ENCODE measurements at regions not wholly inside any gene's neighbourhood (a gene's known extent, or its start where the extent isn't known, plus 50 kb on each side); places are given as distances from the start of the nearest gene placed in this dataset.

- H3K4me1 ChIP-seq (ENCODE audit: insufficient read depth): peaks cover 1% of the 10 kb centered on the region
- DNase-seq (ENCODE audit: extremely low spot score): no peak
- no peak overlapping the region for H3K4me3 ChIP-seq (ENCODE audit: low read depth, low read length)
- no peaks in the 10 kb centered on the region for H3K36me3 ChIP-seq (ENCODE audit: insufficient read depth)
- WGBS: 90% methylated on average over 21 of the region's 21 CpGs
- H3K27ac ChIP-seq (ENCODE audit: low read depth): no peak overlapping the region
Measured at GRCh38 chr17:77737442-77738265, 220.8 kb upstream of the TNRC6C start.

DNA sequence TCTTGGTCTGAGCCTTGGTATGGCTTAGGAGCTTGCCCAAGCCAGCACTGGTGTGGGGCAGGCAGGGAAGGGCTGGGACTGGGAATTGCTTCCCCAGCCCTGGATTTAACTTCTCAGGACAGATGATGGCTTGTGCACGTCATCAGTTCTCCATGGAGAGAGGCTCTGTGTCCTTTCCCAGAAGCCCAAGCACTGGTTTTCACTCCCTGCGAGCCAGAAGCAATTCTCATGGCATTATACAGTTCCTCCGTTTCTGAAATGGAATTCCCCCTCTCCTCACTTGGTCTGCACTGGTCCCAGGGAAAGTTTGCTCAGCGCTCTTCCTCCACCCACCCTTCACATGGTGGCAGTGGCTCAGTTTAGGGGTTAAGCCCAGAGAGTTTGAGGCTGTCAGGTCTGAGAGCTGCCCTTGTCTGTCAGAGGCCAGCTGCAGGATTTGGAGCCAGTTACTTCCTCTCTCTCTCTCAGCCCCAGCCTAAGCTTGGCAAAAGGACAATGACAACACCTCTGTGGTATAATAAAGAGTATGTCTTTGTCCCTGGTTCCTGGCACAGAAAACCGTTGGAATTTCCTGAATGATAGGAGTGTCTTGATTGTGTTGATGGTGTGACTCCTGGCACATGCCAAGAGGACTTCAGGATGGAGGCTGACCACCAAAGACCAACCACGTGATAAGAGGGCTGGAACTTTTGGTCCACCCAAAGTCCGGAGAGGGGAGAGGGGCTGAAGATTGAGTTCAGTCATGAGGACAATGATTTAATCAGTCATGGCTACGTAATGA, 219.6 kb upstream of the TNRC6C start:
- Histone ChIP-seq H3K4me3 (ENCODE audit: low read depth, low read length) (no peak overlapping the region), H3K4me1 (ENCODE audit: insufficient read depth) (peaks cover 1% of the 10 kb centered on the region)
- DNase-seq (ENCODE audit: extremely low spot score): no peak

DNA sequence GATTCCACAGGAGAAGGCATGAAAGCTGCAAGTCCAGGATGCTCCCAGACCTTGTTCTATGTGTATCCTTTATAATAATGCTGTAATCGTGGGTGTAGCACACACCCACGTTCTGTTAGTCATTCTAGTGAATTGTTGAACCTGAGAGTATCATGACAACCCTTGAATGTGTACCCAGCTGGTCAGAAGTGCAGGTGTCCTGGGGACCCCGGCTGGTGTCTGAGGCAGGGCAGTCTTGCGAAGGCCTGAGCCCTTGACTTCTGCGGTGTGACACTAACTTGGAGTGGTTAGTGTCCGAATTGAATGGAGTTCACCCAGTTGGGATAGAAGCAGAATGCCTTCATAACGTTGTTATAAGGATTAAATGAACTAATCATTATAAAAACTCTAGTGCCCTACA, 218.0 kb upstream of the TNRC6C start:
- H3K27ac ChIP-seq (ENCODE audit: low read depth): no peak overlapping the region
- H3K4me1 ChIP-seq (ENCODE audit: insufficient read depth): no peaks in the 10 kb centered on the region
- 94% methylated on average over 7 of the region's 7 CpGs for WGBS
- no peak overlapping the region for H3K4me3 ChIP-seq (ENCODE audit: low read depth, low read length)
- no peak for DNase-seq (ENCODE audit: extremely low spot score)
- no peaks in the 10 kb centered on the region for H3K36me3 ChIP-seq (ENCODE audit: insufficient read depth)

More for the DNA sequence above, 219.6 kb upstream of the TNRC6C start:
- 59% methylated on average over 8 of the region's 8 CpGs for WGBS
- H3K36me3 ChIP-seq (ENCODE audit: insufficient read depth): no peaks in the 10 kb centered on the region
- H3K27ac ChIP-seq (ENCODE audit: low read depth): no peak overlapping the region

- 55% methylated on average over 8 of the region's 8 CpGs for WGBS
Measured at GRCh38 chr17:77741109-77741508, 217.4 kb upstream of the TNRC6C start.

GRCh38 chr17:77742579-77742978, 215.9 kb upstream of the TNRC6C start:
- H3K36me3 ChIP-seq (ENCODE audit: insufficient read depth): no peaks in the 10 kb centered on the region
- H3K27ac ChIP-seq (ENCODE audit: low read depth): no peak overlapping the region
- no peaks in the 10 kb centered on the region for H3K4me1 ChIP-seq (ENCODE audit: insufficient read depth)
- no peak overlapping the region for H3K4me3 ChIP-seq (ENCODE audit: low read depth, low read length)
- DNase-seq (ENCODE audit: extremely low spot score): no peak
- 86% methylated on average over 8 of the region's 8 CpGs for WGBS

More at GRCh38 chr17:77741109-77741508, 217.4 kb upstream of the TNRC6C start:
- H3K36me3 ChIP-seq (ENCODE audit: insufficient read depth): no peaks in the 10 kb centered on the region
- no peak for DNase-seq (ENCODE audit: extremely low spot score)
- no peaks in the 10 kb centered on the region for H3K4me1 ChIP-seq (ENCODE audit: insufficient read depth)
- no peak overlapping the region for H3K27ac ChIP-seq (ENCODE audit: low read depth)
- no peak overlapping the region for H3K4me3 ChIP-seq (ENCODE audit: low read depth, low read length)

DNA sequence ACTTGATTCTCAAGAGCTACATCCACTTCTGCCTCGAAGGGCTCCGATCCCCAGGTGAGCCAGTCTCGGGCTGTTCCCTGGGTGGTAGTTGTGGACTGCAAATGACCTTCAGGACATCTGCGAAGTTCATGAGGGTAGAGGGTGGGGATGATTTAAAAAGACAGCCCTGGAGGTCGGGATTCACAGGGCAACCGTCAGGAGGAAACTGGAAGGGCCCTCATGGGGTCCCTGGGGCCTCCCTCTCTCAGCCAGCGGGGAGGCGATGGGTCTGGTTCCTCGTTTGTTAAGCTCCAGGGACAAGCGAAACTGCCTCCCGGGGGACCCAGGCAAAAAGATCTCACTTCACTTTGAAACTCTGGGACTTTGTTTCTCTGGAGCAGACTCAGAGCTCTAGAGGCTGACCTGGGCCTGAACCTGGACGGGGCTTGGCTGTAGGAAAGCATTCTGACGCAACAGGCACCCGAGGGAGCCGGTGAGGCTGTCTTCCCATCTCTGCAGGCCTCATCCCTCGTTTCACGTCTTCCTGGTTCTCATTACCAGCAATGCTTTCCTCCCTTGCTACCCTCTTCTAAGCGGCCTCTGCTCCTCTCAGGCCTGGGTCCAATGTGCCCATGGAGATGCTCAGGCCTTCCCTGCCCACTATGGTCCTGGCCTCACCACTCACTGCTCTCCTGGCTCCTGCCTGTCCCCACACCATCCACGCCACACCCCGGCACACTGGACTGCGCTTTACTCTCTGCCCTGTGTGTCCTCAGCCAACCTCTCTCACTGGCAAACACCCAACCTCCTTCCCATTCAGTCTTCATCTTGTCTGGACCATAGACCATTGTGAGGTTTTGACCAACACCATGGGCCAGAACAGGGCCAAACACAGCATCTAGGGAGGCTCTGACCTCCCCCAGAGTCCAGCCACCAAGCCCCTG, 214.2 kb upstream of the TNRC6C start:
- Histone ChIP-seq H3K36me3 (ENCODE audit: insufficient read depth) (no peaks in the 10 kb centered on the region), H3K27ac (ENCODE audit: low read depth) (no peak overlapping the region), H3K4me3 (ENCODE audit: low read depth, low read length) (no peak overlapping the region), H3K4me1 (ENCODE audit: insufficient read depth) (no peaks in the 10 kb centered on the region)
- no peak for DNase-seq (ENCODE audit: extremely low spot score)
- 86% methylated on average over 21 of the region's 21 CpGs for WGBS

- WGBS: 97% methylated on average over 2 of the region's 2 CpGs
- DNase-seq (ENCODE audit: extremely low spot score): no peak
- H3K27ac ChIP-seq (ENCODE audit: low read depth): no peak overlapping the region
- no peak overlapping the region for H3K4me3 ChIP-seq (ENCODE audit: low read depth, low read length)
- no peaks in the 10 kb centered on the region for H3K36me3 ChIP-seq (ENCODE audit: insufficient read depth)
- H3K4me1 ChIP-seq (ENCODE audit: insufficient read depth): no peaks in the 10 kb centered on the region
Measured at GRCh38 chr17:77745702-77746101, 212.8 kb upstream of the TNRC6C start.

GRCh38 chr17:77746393-77746792, 212.1 kb upstream of the TNRC6C start:
- DNase-seq (ENCODE audit: extremely low spot score): no peak
- Histone ChIP-seq H3K36me3 (ENCODE audit: insufficient read depth) (no peaks in the 10 kb centered on the region), H3K4me3 (ENCODE audit: low read depth, low read length) (no peak overlapping the region), H3K4me1 (ENCODE audit: insufficient read depth) (no peaks in the 10 kb centered on the region), H3K27ac (ENCODE audit: low read depth) (no peak overlapping the region)
- 85% methylated on average over 8 of the region's 8 CpGs for WGBS

DNA sequence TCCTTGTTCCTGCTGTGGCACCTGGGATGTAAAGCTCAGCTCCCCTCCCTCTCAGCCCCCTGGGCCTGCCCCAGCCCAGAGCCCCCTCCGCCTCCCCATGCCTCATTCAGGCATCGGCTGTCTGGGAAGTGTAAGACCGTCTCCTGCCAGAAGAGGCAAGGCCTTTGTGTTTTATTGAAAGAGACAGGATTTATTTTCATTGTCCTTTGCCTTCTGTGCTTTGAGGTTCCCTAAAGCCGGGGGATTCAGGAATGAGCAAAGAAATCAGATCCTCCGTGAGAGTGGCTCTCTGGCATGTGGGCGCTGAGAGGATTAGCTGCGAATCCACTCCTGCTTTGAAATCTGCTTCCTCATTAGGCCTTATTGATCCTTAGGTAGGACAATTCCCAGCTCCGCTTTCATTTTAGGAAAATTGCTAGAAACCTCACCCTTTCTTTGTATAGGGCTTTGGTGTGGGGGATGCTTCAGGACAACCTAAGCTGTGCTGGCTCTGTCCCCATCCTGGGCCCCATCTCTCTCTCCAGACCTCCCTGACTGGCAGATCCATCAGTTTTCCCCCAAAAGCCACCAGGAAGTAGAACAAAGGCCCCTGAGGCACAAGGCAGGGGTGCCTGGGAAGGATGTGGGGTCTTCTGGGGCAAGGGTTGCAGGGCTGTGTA, 211.5 kb upstream of the TNRC6C start:
- Histone ChIP-seq H3K4me3 (ENCODE audit: low read depth, low read length) (no peak overlapping the region), H3K36me3 (ENCODE audit: insufficient read depth) (no peaks in the 10 kb centered on the region), H3K4me1 (ENCODE audit: insufficient read depth) (no peaks in the 10 kb centered on the region), H3K27ac (ENCODE audit: low read depth) (no peak overlapping the region)
- no peak for DNase-seq (ENCODE audit: extremely low spot score)
- 81% methylated on average over 8 of the region's 8 CpGs for WGBS

DNA sequence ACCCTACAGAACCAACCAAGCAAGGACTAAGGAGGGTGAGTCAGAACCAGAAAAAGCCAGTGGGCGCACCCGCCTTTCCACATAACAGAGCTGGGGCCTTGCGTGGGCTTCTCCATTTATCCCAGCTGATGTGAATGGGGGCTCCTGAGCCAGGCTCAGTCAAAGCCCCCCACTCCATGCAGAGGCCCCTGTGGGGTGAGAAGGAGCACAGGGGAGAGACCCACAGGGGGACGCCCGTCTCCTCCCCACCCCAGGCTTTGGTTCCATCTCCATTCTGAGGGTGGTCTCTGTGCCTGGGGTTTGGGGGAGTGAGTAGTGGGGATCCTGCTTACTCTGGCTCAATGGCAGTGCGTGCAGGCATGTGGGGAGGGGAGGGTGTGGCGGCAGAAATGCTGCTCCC, 210.1 kb upstream of the TNRC6C start:
- H3K27ac ChIP-seq (ENCODE audit: low read depth): no peak overlapping the region
- no peak for DNase-seq (ENCODE audit: extremely low spot score)
- no peak overlapping the region for H3K4me3 ChIP-seq (ENCODE audit: low read depth, low read length)
- no peaks in the 10 kb centered on the region for H3K36me3 ChIP-seq (ENCODE audit: insufficient read depth)
- no peaks in the 10 kb centered on the region for H3K4me1 ChIP-seq (ENCODE audit: insufficient read depth)
- WGBS: 97% methylated on average over 7 of the region's 7 CpGs

GRCh38 chr17:77749321-77749751, 209.2 kb upstream of the TNRC6C start:
- 87% methylated on average over 6 of the region's 6 CpGs for WGBS
- H3K27ac ChIP-seq (ENCODE audit: low read depth): no peak overlapping the region
- DNase-seq (ENCODE audit: extremely low spot score): no peak
- H3K4me3 ChIP-seq (ENCODE audit: low read depth, low read length): no peak overlapping the region
- H3K36me3 ChIP-seq (ENCODE audit: insufficient read depth): no peaks in the 10 kb centered on the region
- no peaks in the 10 kb centered on the region for H3K4me1 ChIP-seq (ENCODE audit: insufficient read depth)

GRCh38 chr17:77749989-77750388, 208.5 kb upstream of the TNRC6C start:
- Histone ChIP-seq H3K27ac (ENCODE audit: low read depth) (no peak overlapping the region), H3K36me3 (ENCODE audit: insufficient read depth) (no peaks in the 10 kb centered on the region), H3K4me1 (ENCODE audit: insufficient read depth) (no peaks in the 10 kb centered on the region), H3K4me3 (ENCODE audit: low read depth, low read length) (no peak overlapping the region)
- 89% methylated on average over 7 of the region's 7 CpGs for WGBS
- DNase-seq (ENCODE audit: extremely low spot score): no peak
